OCI-LY3 (cell line): ENCODE measurements at regions not wholly inside any gene's neighbourhood (a gene's known extent, or its start where the extent isn't known, plus 50 kb on each side); places are given as distances from the start of the nearest gene placed in this dataset.

Experiments
- CTCF ChIP-seq: fragments of 200-600, 300-600 bp; sonication (generic); IDR thresholded peaks from 2 replicates; pipeline ENCODE4 v1.5.1; 2014; ENCODE audit warnings: antibody characterized with exemption, low read length, low read depth
- EZH2phosphoT487 ChIP-seq: fragments of 200-600 bp; shearing (Covaris generic); IDR thresholded peaks from 2 replicates; pipeline ENCODE4 v1.6.1; 2018; ENCODE audit warnings: antibody characterized with exemption, mixed run types, low read depth

DNA sequence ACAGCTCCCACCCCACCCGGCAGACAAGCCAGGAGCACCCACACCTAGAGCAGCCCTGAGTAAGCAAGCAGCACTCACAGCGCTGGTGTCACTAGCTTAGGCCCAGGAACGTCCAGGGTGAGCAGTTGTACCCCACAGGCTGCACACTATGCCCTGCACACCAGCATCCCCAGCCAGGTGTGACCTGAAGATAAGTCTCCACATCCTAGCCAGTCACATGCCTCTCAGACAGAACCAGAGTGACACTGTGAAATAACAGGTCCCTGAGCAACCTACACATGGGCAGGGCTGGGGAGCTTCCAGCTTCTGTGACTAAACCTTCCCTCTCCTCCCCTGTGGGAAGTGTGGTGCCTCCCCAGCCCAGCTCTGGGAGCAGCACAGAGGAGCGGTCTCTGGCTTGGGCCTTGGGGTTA is 253.6 kb downstream of the UACA start:
- TF ChIP-seq CTCF (no peak), EZH2phosphoT487 (no peak)
